Osteocyte (in vitro differentiated cells): ENCODE measurements at regions not wholly inside any gene's neighbourhood (a gene's known extent, or its start where the extent isn't known, plus 50 kb on each side); places are given as distances from the start of the nearest gene placed in this dataset.

Experiments used
- DNase-seq: peaks from one replicate; pipeline ENCODE4 v3.0.0; 2021; ENCODE audit warnings: mixed read lengths; ENCODE audit not compliant: unreplicated experiment; ENCODE audit errors: extremely low spot score
- H3K27ac Mint-ChIP-seq: one replicate; pipeline ENCODE4 v1.8.0; 2021; ENCODE audit warnings: mild to moderate bottlenecking, mixed read lengths; ENCODE audit not compliant: unreplicated experiment
- H3K27me3 Mint-ChIP-seq: one replicate; pipeline ENCODE4 v1.8.0; 2021; ENCODE audit warnings: mixed read lengths; ENCODE audit not compliant: unreplicated experiment
- H3K36me3 Mint-ChIP-seq: one replicate; pipeline ENCODE4 v1.8.0; 2021; ENCODE audit warnings: mixed read lengths; ENCODE audit not compliant: unreplicated experiment
- H3K4me1 Mint-ChIP-seq: one replicate; pipeline ENCODE4 v1.8.0; 2021; ENCODE audit warnings: mixed read lengths; ENCODE audit not compliant: unreplicated experiment
- H3K4me3 Mint-ChIP-seq: one replicate; pipeline ENCODE4 v1.8.0; 2021; ENCODE audit warnings: mild to moderate bottlenecking, moderate library complexity, mixed read lengths; ENCODE audit not compliant: unreplicated experiment
- H3K9me3 Mint-ChIP-seq: one replicate; pipeline ENCODE4 v1.8.0; 2021; ENCODE audit warnings: mixed read lengths; ENCODE audit not compliant: unreplicated experiment
- TF ChIP-seq, protein P1 (sequence below): fragments of 200-600 bp; sonication (generic); IDR thresholded peaks from 2 replicates; pipeline ENCODE4 v1.5.0; 2021; ENCODE audit warnings: antibody characterized with exemption, mild to moderate bottlenecking, moderate library complexity

GRCh38 chr6:151167034-151167433 is 72.7 kb upstream of the AKAP12 start:
- TF ChIP-seq, protein P1, sequence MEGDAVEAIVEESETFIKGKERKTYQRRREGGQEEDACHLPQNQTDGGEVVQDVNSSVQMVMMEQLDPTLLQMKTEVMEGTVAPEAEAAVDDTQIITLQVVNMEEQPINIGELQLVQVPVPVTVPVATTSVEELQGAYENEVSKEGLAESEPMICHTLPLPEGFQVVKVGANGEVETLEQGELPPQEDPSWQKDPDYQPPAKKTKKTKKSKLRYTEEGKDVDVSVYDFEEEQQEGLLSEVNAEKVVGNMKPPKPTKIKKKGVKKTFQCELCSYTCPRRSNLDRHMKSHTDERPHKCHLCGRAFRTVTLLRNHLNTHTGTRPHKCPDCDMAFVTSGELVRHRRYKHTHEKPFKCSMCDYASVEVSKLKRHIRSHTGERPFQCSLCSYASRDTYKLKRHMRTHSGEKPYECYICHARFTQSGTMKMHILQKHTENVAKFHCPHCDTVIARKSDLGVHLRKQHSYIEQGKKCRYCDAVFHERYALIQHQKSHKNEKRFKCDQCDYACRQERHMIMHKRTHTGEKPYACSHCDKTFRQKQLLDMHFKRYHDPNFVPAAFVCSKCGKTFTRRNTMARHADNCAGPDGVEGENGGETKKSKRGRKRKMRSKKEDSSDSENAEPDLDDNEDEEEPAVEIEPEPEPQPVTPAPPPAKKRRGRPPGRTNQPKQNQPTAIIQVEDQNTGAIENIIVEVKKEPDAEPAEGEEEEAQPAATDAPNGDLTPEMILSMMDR: no peak
- H3K36me3 Mint-ChIP-seq: no peaks in the 10 kb centered on the region
- H3K4me1 Mint-ChIP-seq: no peaks in the 10 kb centered on the region
- DNase-seq: no peak
- no peaks in the 10 kb centered on the region for H3K9me3 Mint-ChIP-seq
- no peaks in the 10 kb centered on the region for H3K27me3 Mint-ChIP-seq
- H3K27ac Mint-ChIP-seq: no peak overlapping the region
- H3K4me3 Mint-ChIP-seq: no peak overlapping the region

GRCh38 chr6:151170622-151171246 is 69.0 kb upstream of the AKAP12 start:
- no peaks in the 10 kb centered on the region for H3K36me3 Mint-ChIP-seq
- H3K9me3 Mint-ChIP-seq: no peaks in the 10 kb centered on the region
- DNase-seq: no peak
- H3K27ac Mint-ChIP-seq: no peak overlapping the region
- H3K4me3 Mint-ChIP-seq: no peak overlapping the region
- TF ChIP-seq, protein P1: no peak
- H3K27me3 Mint-ChIP-seq: no peaks in the 10 kb centered on the region
- H3K4me1 Mint-ChIP-seq: peaks cover 2% of the 10 kb centered on the region

GRCh38 chr6:151172751-151173150 is 67.0 kb upstream of the AKAP12 start:
- Mint-ChIP-seq H3K27me3 (no peaks in the 10 kb centered on the region), H3K36me3 (no peaks in the 10 kb centered on the region), H3K9me3 (no peaks in the 10 kb centered on the region), H3K4me1 (peaks cover 2% of the 10 kb centered on the region), H3K27ac (no peak overlapping the region), H3K4me3 (no peak overlapping the region)
- no peak for DNase-seq
- TF ChIP-seq, protein P1: no peak

GRCh38 chr6:151175662-151176445 is 63.9 kb upstream of the AKAP12 start:
- Mint-ChIP-seq H3K27me3 (no peaks in the 10 kb centered on the region), H3K4me3 (no peak overlapping the region), H3K27ac (no peak overlapping the region), H3K9me3 (no peaks in the 10 kb centered on the region), H3K4me1 (peaks cover 2% of the 10 kb centered on the region), H3K36me3 (no peaks in the 10 kb centered on the region)
- no peak for DNase-seq
- TF ChIP-seq, protein P1: no peak
